B cell (primary cell): ENCODE measurements at regions not wholly inside any gene's neighbourhood (a gene's known extent, or its start where the extent isn't known, plus 50 kb on each side); places are given as distances from the start of the nearest gene placed in this dataset.

Experiments used
- ATAC-seq: fragments of 200-7000 bp; cut with Tn5 transposase; one replicate; pipeline ENCODE4 v1.10.0; 2021; ENCODE audit warnings: low read depth, mild to moderate bottlenecking, moderate number of reproducible peaks, moderate library complexity
- CTCF ChIA-PET: fragments of 350-600 bp; sonication (Branson Sonifier 250); formaldehyde crosslinking; loops from one replicate; lab custom pipeline; 2021; ENCODE audit warnings: antibody characterized with exemption, inconsistent platforms; lab: Charles Lee
- POLR2A ChIA-PET: fragments of 350-600 bp; sonication (Branson Sonifier 250); formaldehyde crosslinking; loops from one replicate; lab custom pipeline; 2021; ENCODE audit warnings: antibody characterized with exemption; lab: Charles Lee
- DNase-seq: peaks from one replicate; pipeline ENCODE4 v3.0.0; 2013
- H2AFZ ChIP-seq: 2 replicates; pipeline ENCODE4 v1.6.1; 2012; ENCODE audit warnings: mild to moderate bottlenecking, low read depth, low read length; ENCODE audit not compliant: insufficient read depth, poor library complexity, severe bottlenecking
- H3K27ac ChIP-seq, 2 donors: 1 replicate in 1 of 2; 2 replicates in 1 of 2; pipeline ENCODE4 v1.5.1; 2012 to 2013; ENCODE audit warnings: low read length in 2 of 2, mild to moderate bottlenecking in 2 of 2, moderate library complexity in 1 of 2
- H3K27me3 ChIP-seq, 4 experiments: fragments of 200-600 bp in 1 of 4; sonication (generic) in 1 of 4; replicated peaks in 1 of 4; 1 replicate in 2 of 4; 2 replicates in 2 of 4; pipeline versions ENCODE4 v1.6.1 to v1.7.0; 2013 to 2016; ENCODE audit warnings: low read length in 3 of 4, mild to moderate bottlenecking in 2 of 4, mixed read lengths in 1 of 4, moderate library complexity in 1 of 4; ENCODE audit not compliant: insufficient read depth in 4 of 4, control insufficient read depth in 3 of 4; ENCODE audit errors: control extremely low read depth in 1 of 4
- H3K36me3 ChIP-seq, 2 experiments: replicated peaks in 1 of 2; 1 replicate in 1 of 2; 2 replicates in 1 of 2; pipeline versions ENCODE4 v1.6.1 to v1.7.1; 2013; ENCODE audit warnings: low read length in 1 of 2; ENCODE audit not compliant: insufficient read depth in 2 of 2, control insufficient read depth in 1 of 2; ENCODE audit errors: control extremely low read depth in 1 of 2, extremely low read depth in 1 of 2
- H3K4me1 ChIP-seq, 2 donors: fragments of 200-600 bp in 1 of 2; sonication (generic) in 1 of 2; 1 replicate in 1 of 2; 2 replicates in 1 of 2; pipeline versions ENCODE4 v1.5.1 to v1.6.1; 2013 to 2017; ENCODE audit warnings: low read length in 2 of 2; ENCODE audit not compliant: control insufficient read depth in 2 of 2, insufficient read depth in 2 of 2
- H3K4me2 ChIP-seq: replicated peaks from 2 replicates; pipeline ENCODE3; 2012; ENCODE audit warnings: mild to moderate bottlenecking, low read depth, low read length; ENCODE audit not compliant: poor library complexity, severe bottlenecking
- H3K4me3 ChIP-seq, 5 experiments: fragments of 200-600 bp in 1 of 5; sonication (generic) in 1 of 5; 1 replicate in 3 of 5; 2 replicates in 2 of 5; pipeline versions ENCODE4 v1.5.1 to v1.7.0; 2011 to 2016; ENCODE audit warnings: low read length in 4 of 5, mild to moderate bottlenecking in 4 of 5, low read depth in 2 of 5, control low read depth in 1 of 5, moderate library complexity in 1 of 5; ENCODE audit not compliant: insufficient read depth in 1 of 5; ENCODE audit errors: control extremely low read depth in 1 of 5, extremely low read depth in 1 of 5
- H3K79me2 ChIP-seq: fragments of 200-600 bp; sonication (generic); one replicate; pipeline ENCODE4 v1.6.0; 2016; ENCODE audit warnings: low read length; ENCODE audit not compliant: control insufficient read depth, insufficient read depth
- H3K9ac ChIP-seq: fragments of 200-600 bp; sonication (generic); 2 replicates; pipeline ENCODE4 v1.6.1; 2017; ENCODE audit warnings: mild to moderate bottlenecking, low read length, moderate library complexity
- H3K9me3 ChIP-seq, 3 donors: one replicate each; pipeline versions ENCODE4 v1.6.1 to v1.7.1; 2013; ENCODE audit warnings: low read length in 2 of 3; ENCODE audit not compliant: control insufficient read depth in 2 of 3, insufficient read depth in 1 of 3; ENCODE audit errors: control extremely low read depth in 1 of 3
- H4K20me1 ChIP-seq: 2 replicates; pipeline ENCODE4 v1.6.0; 2012; ENCODE audit warnings: mild to moderate bottlenecking, low read length; ENCODE audit not compliant: insufficient read depth, control insufficient read depth, poor library complexity, severe bottlenecking
- H3K27ac Mint-ChIP-seq: one replicate; pipeline ENCODE4 v1.8.0; 2021; ENCODE audit warnings: mixed read lengths
- H3K27me3 Mint-ChIP-seq: one replicate; pipeline ENCODE4 v1.8.0; 2021; ENCODE audit warnings: mixed read lengths
- H3K4me1 Mint-ChIP-seq: one replicate; pipeline ENCODE4 v1.8.0; 2021; ENCODE audit warnings: mixed read lengths
- H3K4me3 Mint-ChIP-seq: one replicate; pipeline ENCODE4 v1.8.0; 2021; ENCODE audit warnings: mixed read lengths
- H3K9me3 Mint-ChIP-seq: one replicate; pipeline ENCODE4 v1.8.0; 2022; ENCODE audit warnings: mixed read lengths; ENCODE audit not compliant: insufficient read depth
- EZH2 ChIP-seq: IDR thresholded peaks from 2 replicates; pipeline ENCODE4 v1.6.1; 2012; ENCODE audit warnings: borderline replicate concordance, low read depth, mild to moderate bottlenecking, moderate library complexity, low read length; ENCODE audit not compliant: insufficient read depth, poor library complexity, severe bottlenecking
- WGBS: methylation state at CpG from one replicate; pipeline ENCODE4 v1.1.5; 2013; ENCODE audit warnings: missing lambda C conversion rate; ENCODE audit not compliant: insufficient coverage; 5-methylcytosine and 5-hydroxymethylcytosine counted together
- intact Hi-C: fragments of 100-400 bp; cut with micrococcal nuclease; formaldehyde crosslinking; loops from one replicate; pipeline ENCODE4 v1.10.0; 2022
- TF ChIP-seq, protein P1 (sequence below): fragments of 200-600 bp; IDR thresholded peaks from one replicate; pipeline ENCODE4 v1.8.0; 2022; ENCODE audit warnings: antibody characterized with exemption, mild to moderate bottlenecking

DNA sequence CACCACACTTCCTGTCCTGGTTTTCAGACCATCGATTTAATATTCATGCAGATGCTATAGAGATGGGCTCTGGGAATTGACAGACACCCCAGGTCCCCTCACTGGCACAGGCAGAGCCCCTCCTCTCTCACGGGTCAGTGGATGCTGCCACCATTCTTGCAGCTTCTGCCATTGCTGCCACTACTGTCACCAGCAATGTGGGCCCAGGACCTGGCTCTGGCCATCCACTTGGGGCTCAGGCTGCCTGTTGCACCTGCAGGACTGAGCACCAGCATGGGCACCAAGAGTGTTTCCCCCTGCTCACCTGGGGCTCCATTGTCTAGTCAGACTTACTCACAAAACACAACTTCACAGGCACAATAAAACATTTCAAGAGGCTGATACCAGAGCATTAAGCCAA is 479.0 kb upstream of the ZNF608 start:
- WGBS, result 50% methylated on average over 2 of the region's 2 CpGs
- H3K36me3 ChIP-seq, result no peaks in the 10 kb centered on the region
- H3K9me3 Mint-ChIP-seq, result no peaks in the 10 kb centered on the region
- intact Hi-C loops, result no loop called here
- no peak overlapping the region for H2AFZ ChIP-seq
- no peak overlapping the region for H3K4me2 ChIP-seq
- TF ChIP-seq, protein P1, sequence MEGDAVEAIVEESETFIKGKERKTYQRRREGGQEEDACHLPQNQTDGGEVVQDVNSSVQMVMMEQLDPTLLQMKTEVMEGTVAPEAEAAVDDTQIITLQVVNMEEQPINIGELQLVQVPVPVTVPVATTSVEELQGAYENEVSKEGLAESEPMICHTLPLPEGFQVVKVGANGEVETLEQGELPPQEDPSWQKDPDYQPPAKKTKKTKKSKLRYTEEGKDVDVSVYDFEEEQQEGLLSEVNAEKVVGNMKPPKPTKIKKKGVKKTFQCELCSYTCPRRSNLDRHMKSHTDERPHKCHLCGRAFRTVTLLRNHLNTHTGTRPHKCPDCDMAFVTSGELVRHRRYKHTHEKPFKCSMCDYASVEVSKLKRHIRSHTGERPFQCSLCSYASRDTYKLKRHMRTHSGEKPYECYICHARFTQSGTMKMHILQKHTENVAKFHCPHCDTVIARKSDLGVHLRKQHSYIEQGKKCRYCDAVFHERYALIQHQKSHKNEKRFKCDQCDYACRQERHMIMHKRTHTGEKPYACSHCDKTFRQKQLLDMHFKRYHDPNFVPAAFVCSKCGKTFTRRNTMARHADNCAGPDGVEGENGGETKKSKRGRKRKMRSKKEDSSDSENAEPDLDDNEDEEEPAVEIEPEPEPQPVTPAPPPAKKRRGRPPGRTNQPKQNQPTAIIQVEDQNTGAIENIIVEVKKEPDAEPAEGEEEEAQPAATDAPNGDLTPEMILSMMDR, result no peak
- TF ChIP-seq EZH2, result no peak
- no peaks in the 10 kb centered on the region for H3K9me3 ChIP-seq
- peaks cover 1% of the 10 kb centered on the region for H3K4me1 Mint-ChIP-seq
- H3K27ac ChIP-seq, result no peak overlapping the region
- ATAC-seq, result no peak
- H4K20me1 ChIP-seq, result no peaks in the 10 kb centered on the region
- no peak overlapping the region for H3K4me3 ChIP-seq
- H3K27me3 Mint-ChIP-seq, result no peaks in the 10 kb centered on the region
- no peak overlapping the region for H3K9ac ChIP-seq
- ChIA-PET CTCF (no interaction called here), POLR2A (no interaction called here)
- no peak overlapping the region for H3K4me3 Mint-ChIP-seq
- no peak overlapping the region for H3K27ac Mint-ChIP-seq
- H3K79me2 ChIP-seq, result no peaks in the 10 kb centered on the region
- no peak for DNase-seq
- no peaks in the 10 kb centered on the region for H3K4me1 ChIP-seq
- H3K27me3 ChIP-seq, result no peaks in the 10 kb centered on the region

DNA sequence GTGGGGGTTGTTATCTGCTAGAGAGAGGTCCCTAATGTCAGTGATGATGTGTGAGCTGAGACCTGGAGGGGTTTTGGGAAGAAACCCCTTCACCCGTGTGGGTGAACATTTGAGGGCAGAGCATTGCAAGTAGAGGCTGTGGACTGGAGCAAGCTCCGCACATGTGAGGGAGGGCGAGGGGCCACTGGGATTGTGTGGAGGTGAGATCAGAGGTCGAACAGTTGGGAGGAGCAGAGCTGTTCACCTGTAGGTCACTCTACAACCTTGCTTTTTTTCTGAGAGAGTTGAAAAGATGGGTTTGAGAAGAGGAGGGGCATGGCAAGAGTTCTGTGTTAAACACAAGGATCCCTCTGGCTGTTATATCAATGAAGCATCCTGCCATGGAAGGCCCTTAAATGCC is 480.4 kb upstream of the ZNF608 start:
- TF ChIP-seq, protein P1, result no peak
- no peak for TF ChIP-seq EZH2
- Histone ChIP-seq H3K27ac (no peak overlapping the region), H3K4me3 (no peak overlapping the region), H4K20me1 (no peaks in the 10 kb centered on the region), H3K4me2 (no peak overlapping the region), H3K36me3 (no peaks in the 10 kb centered on the region), H3K9me3 (no peaks in the 10 kb centered on the region), H3K79me2 (no peaks in the 10 kb centered on the region), H3K27me3 (no peaks in the 10 kb centered on the region), H3K4me1 (no peaks in the 10 kb centered on the region), H3K9ac (no peak overlapping the region), H2AFZ (no peak overlapping the region)
- 97% methylated on average over 3 of the region's 4 CpGs for WGBS
- no peak overlapping the region for H3K27ac Mint-ChIP-seq
- H3K4me1 Mint-ChIP-seq, result peaks cover 1% of the 10 kb centered on the region
- H3K9me3 Mint-ChIP-seq, result no peaks in the 10 kb centered on the region
- H3K4me3 Mint-ChIP-seq, result no peak overlapping the region
- intact Hi-C loops, result no loop called here
- ATAC-seq, result no peak
- no peaks in the 10 kb centered on the region for H3K27me3 Mint-ChIP-seq
- ChIA-PET POLR2A (no interaction called here), CTCF (no interaction called here)
- DNase-seq, result no peak
